Progenitor cell of endocrine pancreas (in vitro differentiated cells): ENCODE measurements at regions not wholly inside any gene's neighbourhood (a gene's known extent, or its start where the extent isn't known, plus 50 kb on each side); places are given as distances from the start of the nearest gene placed in this dataset.

Experiments used
- DNase-seq: peaks from one replicate; pipeline ENCODE4 v3.0.0; 2021; ENCODE audit warnings: low spot score; ENCODE audit not compliant: unreplicated experiment
- H3K27ac Mint-ChIP-seq: 2 replicates; pipeline ENCODE4 v1.8.0; 2021; ENCODE audit warnings: mild to moderate bottlenecking, moderate library complexity, mixed read lengths
- H3K27me3 Mint-ChIP-seq: 2 replicates; pipeline ENCODE4 v1.8.0; 2021; ENCODE audit warnings: mixed read lengths
- H3K36me3 Mint-ChIP-seq: 2 replicates; pipeline ENCODE4 v1.8.0; 2022; ENCODE audit warnings: mixed read lengths; ENCODE audit not compliant: insufficient read depth
- H3K4me1 Mint-ChIP-seq: 2 replicates; pipeline ENCODE4 v1.8.0; 2021; ENCODE audit warnings: low read depth, mixed read lengths
- H3K4me3 Mint-ChIP-seq: 2 replicates; pipeline ENCODE4 v1.8.0; 2021; ENCODE audit warnings: low read depth, mild to moderate bottlenecking, moderate library complexity, mixed read lengths
- H3K9me3 Mint-ChIP-seq: 2 replicates; pipeline ENCODE4 v1.8.0; 2021; ENCODE audit warnings: low read depth, mixed read lengths
- CTCF ChIP-seq: fragments of 200-600 bp; sonication (generic); IDR thresholded peaks from one replicate; pipeline ENCODE4 v1.5.0; 2021; ENCODE audit warnings: antibody characterized with exemption, mild to moderate bottlenecking; ENCODE audit not compliant: unreplicated experiment

- Mint-ChIP-seq H3K27ac (no peak overlapping the region), H3K27me3 (no peaks in the 10 kb centered on the region), H3K4me3 (no peak overlapping the region), H3K9me3 (peaks cover 2% of the 10 kb centered on the region), H3K36me3 (no peaks in the 10 kb centered on the region), H3K4me1 (no peaks in the 10 kb centered on the region)
- no peak for TF ChIP-seq CTCF
- no peak for DNase-seq
Measured at GRCh38 chr12:60451457-60451856, 855.6 kb downstream of the SLC16A7 start.

- Mint-ChIP-seq H3K36me3 (no peaks in the 10 kb centered on the region), H3K4me3 (no peak overlapping the region), H3K9me3 (no peaks in the 10 kb centered on the region), H3K27me3 (no peaks in the 10 kb centered on the region), H3K27ac (no peak overlapping the region), H3K4me1 (peaks cover 5% of the 10 kb centered on the region)
- no peak for TF ChIP-seq CTCF
- DNase-seq, result no peak
Measured at GRCh38 chr12:60465060-60465459, 869.2 kb downstream of the SLC16A7 start.

GRCh38 chr12:60468546-60468945 is 872.7 kb downstream of the SLC16A7 start:
- Mint-ChIP-seq H3K27ac (no peak overlapping the region), H3K4me3 (no peak overlapping the region), H3K36me3 (no peaks in the 10 kb centered on the region), H3K9me3 (no peaks in the 10 kb centered on the region), H3K27me3 (no peaks in the 10 kb centered on the region), H3K4me1 (peaks cover 5% of the 10 kb centered on the region)
- no peak for DNase-seq
- no peak for TF ChIP-seq CTCF

GRCh38 chr12:60475825-60476224 is 880.0 kb downstream of the SLC16A7 start:
- no peak overlapping the region for H3K27ac Mint-ChIP-seq
- H3K4me1 Mint-ChIP-seq, result peaks cover 2% of the 10 kb centered on the region
- TF ChIP-seq CTCF, result no peak
- no peaks in the 10 kb centered on the region for H3K9me3 Mint-ChIP-seq
- H3K27me3 Mint-ChIP-seq, result no peaks in the 10 kb centered on the region
- H3K36me3 Mint-ChIP-seq, result no peaks in the 10 kb centered on the region
- no peak overlapping the region for H3K4me3 Mint-ChIP-seq
- no peak for DNase-seq

GRCh38 chr12:60487284-60487683 is 891.5 kb downstream of the SLC16A7 start:
- no peak for TF ChIP-seq CTCF
- H3K9me3 Mint-ChIP-seq, result peaks cover 4% of the 10 kb centered on the region
- peaks cover 8% of the 10 kb centered on the region for H3K27me3 Mint-ChIP-seq
- no peak for DNase-seq
- no peak overlapping the region for H3K4me3 Mint-ChIP-seq
- H3K4me1 Mint-ChIP-seq, result peaks cover 13% of the 10 kb centered on the region
- no peaks in the 10 kb centered on the region for H3K36me3 Mint-ChIP-seq
- H3K27ac Mint-ChIP-seq, result no peak overlapping the region
